GM12878 (cell line): ENCODE measurements at regions not wholly inside any gene's neighbourhood (a gene's known extent, or its start where the extent isn't known, plus 50 kb on each side); places are given as distances from the start of the nearest gene placed in this dataset.

Experiments
- ATAC-seq: fragments of 200-7000 bp; cut with Tn5 transposase; 3 replicates; pipeline ENCODE4 v1.9.1; 2020; ENCODE audit warnings: mild to moderate bottlenecking, moderate library complexity
- BruUV-seq: library from RNA; stranded (reverse); fragments of 400-500 nt; replicated peaks from 2 replicates; lab custom pipeline; 2021; lab: Mats Ljungman, UMichigan
- CTCF ChIA-PET: fragments of 300-600 bp; sonication (Branson Sonifier 250); formaldehyde crosslinking; extraction: SDS; loops from one replicate; lab custom pipeline; 2021; ENCODE audit warnings: inconsistent platforms; lab: Yijun Ruan, JAX
- POLR2A ChIA-PET: fragments of 350-600 bp; formaldehyde crosslinking; extraction: SDS; loops from one replicate; lab custom pipeline; 2021; ENCODE audit warnings: inconsistent platforms; lab: Charles Lee
- RAD21 ChIA-PET: fragments of 300-600 bp; sonication (Branson Sonifier 250); formaldehyde crosslinking; loops from one replicate; lab custom pipeline; 2023; ENCODE audit warnings: antibody characterized with exemption; ENCODE audit not compliant: unreplicated experiment; lab: Charles Lee
- SMC1A ChIA-PET: fragments of 300-600 bp; sonication (Branson Sonifier 250); formaldehyde crosslinking; loops from one replicate; lab custom pipeline; 2023; ENCODE audit not compliant: unreplicated experiment, uncharacterized antibody; lab: Charles Lee
- DNase-seq: peaks from one replicate; pipeline ENCODE4 v3.0.0-alpha.2; 2011; ENCODE audit warnings: low read depth, low spot score
- FAIRE-seq: peaks from 3 replicates; lab custom pipeline; 2011; peaks lifted over from hg19 to GRCh38; lab: Jason Lieb, UNC
- H2AFZ ChIP-seq: 2 replicates; pipeline ENCODE4 v1.6.0; 2011; ENCODE audit warnings: low read depth, low read length, control low read depth; ENCODE audit not compliant: control insufficient read depth
- H3K27ac ChIP-seq: 2 replicates; pipeline ENCODE4 v1.5.1; 2011; ENCODE audit warnings: control low read depth; ENCODE audit not compliant: control insufficient read depth, insufficient read depth
- H3K27me3 ChIP-seq, 2 experiments: replicated peaks in 1 of 2; 2 replicates each; pipeline versions ENCODE4 v1.6.0 to v1.6.1; 2011; ENCODE audit warnings: low read length in 1 of 2; ENCODE audit not compliant: control insufficient read depth in 2 of 2, insufficient read depth in 2 of 2
- H3K36me3 ChIP-seq, 2 experiments: 2 replicates each; pipeline ENCODE4 v1.5.1; 2011; ENCODE audit warnings: low read length in 1 of 2; ENCODE audit not compliant: control insufficient read depth in 2 of 2, insufficient read depth in 2 of 2
- H3K4me1 ChIP-seq: 2 replicates; pipeline ENCODE4 v1.6.1; 2011; ENCODE audit warnings: mild to moderate bottlenecking, low read length, moderate library complexity, mixed read lengths; ENCODE audit not compliant: control insufficient read depth, insufficient read depth
- H3K4me2 ChIP-seq: 2 replicates; pipeline ENCODE4 v1.6.0; 2011; ENCODE audit warnings: control low read depth; ENCODE audit not compliant: control insufficient read depth, insufficient read depth
- H3K4me3 ChIP-seq: fragments of 200-600 bp; sonication (generic); 2 replicates; pipeline ENCODE4 v1.5.1; 2016
- H3K79me2 ChIP-seq: 2 replicates; pipeline ENCODE4 v1.6.0; 2011; ENCODE audit warnings: low read length; ENCODE audit not compliant: control insufficient read depth, insufficient read depth
- H3K9ac ChIP-seq: 2 replicates; pipeline ENCODE4 v1.8.0; 2011; ENCODE audit warnings: low read length, control low read depth, mixed read lengths; ENCODE audit not compliant: control insufficient read depth, insufficient read depth
- H3K9me3 ChIP-seq: replicated peaks from 3 replicates; pipeline ENCODE4 v1.5.1; 2011; ENCODE audit warnings: mild to moderate bottlenecking, low read length; ENCODE audit not compliant: control insufficient read depth, insufficient read depth
- H4K20me1 ChIP-seq: 2 replicates; pipeline ENCODE4 v1.6.0; 2011; ENCODE audit not compliant: control insufficient read depth, insufficient read depth
- CHD1 ChIP-seq: IDR thresholded peaks from 2 replicates; pipeline ENCODE4 v1.6.1; 2012; ENCODE audit warnings: low read depth, low read length, improper control_type of control experiment
- CREM ChIP-seq: IDR thresholded peaks from 2 replicates; pipeline ENCODE4 v1.6.1; 2014; ENCODE audit warnings: antibody characterized with exemption, low read depth
- JUNB ChIP-seq: IDR thresholded peaks from 2 replicates; pipeline ENCODE4 v1.6.1; 2016; ENCODE audit warnings: antibody characterized with exemption, mild to moderate bottlenecking
- NRF1 ChIP-seq: conservative IDR thresholded peaks from 2 replicates; pipeline ENCODE4 v1.6.1; 2011; ENCODE audit warnings: mild to moderate bottlenecking, low read depth, low read length, improper control_type of control experiment
- PAX5 ChIP-seq: IDR thresholded peaks from 2 replicates; pipeline ENCODE4 v1.6.1; 2011; ENCODE audit warnings: low read depth, low read length, borderline replicate concordance
- POLR2AphosphoS2 ChIP-seq: IDR thresholded peaks from 2 replicates; pipeline ENCODE4 v1.6.1; 2011; ENCODE audit warnings: low read depth, mild to moderate bottlenecking, low read length, improper control_type of control experiment, moderate library complexity
- POLR2AphosphoS5 ChIP-seq: IDR thresholded peaks from 2 replicates; pipeline ENCODE4 v1.6.1; 2011; ENCODE audit warnings: mild to moderate bottlenecking, low read length, inconsistent platforms
- RB1 ChIP-seq: fragments of 450-650 bp; formaldehyde crosslinking; IDR thresholded peaks from 2 replicates; pipeline ENCODE4 v1.6.1; 2017; ENCODE audit warnings: mild to moderate bottlenecking, borderline replicate concordance
- RFX5 ChIP-seq: IDR thresholded peaks from 2 replicates; pipeline ENCODE4 v1.6.1; 2011; ENCODE audit warnings: low read depth, low read length, improper control_type of control experiment
- SIN3A ChIP-seq: IDR thresholded peaks from 2 replicates; pipeline ENCODE4 v1.6.1; 2012; ENCODE audit warnings: low read depth, low read length, improper control_type of control experiment
- SMARCA5 ChIP-seq: fragments of 450-650 bp; IDR thresholded peaks from 2 replicates; pipeline ENCODE4 v1.6.1; 2017; ENCODE audit warnings: mild to moderate bottlenecking
- SREBF2 ChIP-seq: IDR thresholded peaks from 2 replicates; pipeline ENCODE4 v1.6.1; 2012; ENCODE audit warnings: mild to moderate bottlenecking, low read length
- SUPT20H ChIP-seq: IDR thresholded peaks from 2 replicates; pipeline ENCODE4 v1.6.1; 2011; ENCODE audit warnings: low read depth, mild to moderate bottlenecking, low read length, moderate library complexity, borderline replicate concordance; ENCODE audit not compliant: control insufficient read depth
- TBL1XR1 ChIP-seq: IDR thresholded peaks from 2 replicates; pipeline ENCODE4 v1.6.1; 2012; ENCODE audit warnings: low read depth, low read length, improper control_type of control experiment
- ZBED1 ChIP-seq: IDR thresholded peaks from 2 replicates; pipeline ENCODE4 v1.6.1; 2016; ENCODE audit warnings: borderline replicate concordance
- WGBS: methylation state at CpG from one replicate; pipeline ENCODE4 v1.1.6; 2016; ENCODE audit warnings: low lambda C conversion rate; ENCODE audit not compliant: insufficient replicate concordance, insufficient coverage; ENCODE audit errors: missing lambda C conversion rate; 5-methylcytosine and 5-hydroxymethylcytosine counted together
- in situ Hi-C: fragments of 300-500 bp; cut with MboI; formaldehyde crosslinking; loops from 9 replicates; pipeline ENCODE4 v1.14.3; 2018; ENCODE audit warnings: mixed read lengths
- intact Hi-C: fragments of 100-400 bp; cut with micrococcal nuclease; formaldehyde crosslinking; loops from one replicate; pipeline ENCODE4 v1.14.2; 2022; ENCODE audit not compliant: unreplicated experiment
- TF ChIP-seq, protein P1 (sequence below): IDR thresholded peaks from 2 replicates; pipeline ENCODE4 v1.6.1; 2012; ENCODE audit warnings: mild to moderate bottlenecking, low read depth, low read length
- TF ChIP-seq, protein P2 (sequence below): IDR thresholded peaks from 2 replicates; pipeline ENCODE4 v1.6.1; 2012; ENCODE audit warnings: low read depth, low read length, improper control_type of control experiment
- TF ChIP-seq, protein P3 (sequence below): fragments of 450-650 bp; IDR thresholded peaks from 2 replicates; pipeline ENCODE4 v1.6.1; 2016; ENCODE audit warnings: mild to moderate bottlenecking

DNA sequence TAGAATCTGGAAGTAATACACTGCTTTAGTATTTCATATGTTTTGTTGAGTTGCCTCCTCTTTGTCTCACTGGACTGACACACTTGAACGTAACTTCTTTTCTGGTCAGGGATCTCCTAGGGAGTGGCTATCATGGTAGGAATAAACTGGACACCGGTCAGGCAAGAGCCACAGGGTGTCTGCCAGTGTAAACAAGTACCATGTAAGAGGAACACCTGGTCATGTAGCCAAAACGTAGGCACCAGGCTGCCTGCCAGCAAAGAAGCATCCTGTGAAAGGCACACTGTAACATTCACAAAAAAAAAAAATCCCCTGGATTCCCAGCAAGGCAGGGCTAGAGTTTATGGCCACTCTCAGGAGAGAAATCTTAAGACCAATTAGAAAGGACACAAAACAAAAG, 372.8 kb upstream of the RND3 start:
- H3K27me3 ChIP-seq = no peaks in the 10 kb centered on the region

More for the DNA sequence above, 372.8 kb upstream of the RND3 start:
- ChIA-PET RAD21 (no interaction called here), CTCF (no interaction called here), SMC1A (no interaction called here)
- Histone ChIP-seq H2AFZ (no peak overlapping the region), H3K9ac (no peak overlapping the region), H3K27ac (no peak overlapping the region), H3K36me3 (no peaks in the 10 kb centered on the region), H4K20me1 (no peaks in the 10 kb centered on the region), H3K9me3 (no peaks in the 10 kb centered on the region), H3K4me1 (no peaks in the 10 kb centered on the region), H3K79me2 (no peaks in the 10 kb centered on the region), H3K4me2 (no peak overlapping the region)
- FAIRE-seq (no peak), ATAC-seq (no peak)
- intact Hi-C loops = loop anchor here (2.0 kb wide), 1 partner anchor 72 kb away; no protein-coding TSS in a partner anchor
- WGBS = 13% methylated on average over 3 of the region's 3 CpGs
- in situ Hi-C loops = no loop called here
- TF ChIP-seq POLR2AphosphoS2 = no peak
- TF ChIP-seq TBL1XR1 = no peak
- no peak for TF ChIP-seq SMARCA5
- TF ChIP-seq SREBF2 = no peak
- TF ChIP-seq, protein P1, sequence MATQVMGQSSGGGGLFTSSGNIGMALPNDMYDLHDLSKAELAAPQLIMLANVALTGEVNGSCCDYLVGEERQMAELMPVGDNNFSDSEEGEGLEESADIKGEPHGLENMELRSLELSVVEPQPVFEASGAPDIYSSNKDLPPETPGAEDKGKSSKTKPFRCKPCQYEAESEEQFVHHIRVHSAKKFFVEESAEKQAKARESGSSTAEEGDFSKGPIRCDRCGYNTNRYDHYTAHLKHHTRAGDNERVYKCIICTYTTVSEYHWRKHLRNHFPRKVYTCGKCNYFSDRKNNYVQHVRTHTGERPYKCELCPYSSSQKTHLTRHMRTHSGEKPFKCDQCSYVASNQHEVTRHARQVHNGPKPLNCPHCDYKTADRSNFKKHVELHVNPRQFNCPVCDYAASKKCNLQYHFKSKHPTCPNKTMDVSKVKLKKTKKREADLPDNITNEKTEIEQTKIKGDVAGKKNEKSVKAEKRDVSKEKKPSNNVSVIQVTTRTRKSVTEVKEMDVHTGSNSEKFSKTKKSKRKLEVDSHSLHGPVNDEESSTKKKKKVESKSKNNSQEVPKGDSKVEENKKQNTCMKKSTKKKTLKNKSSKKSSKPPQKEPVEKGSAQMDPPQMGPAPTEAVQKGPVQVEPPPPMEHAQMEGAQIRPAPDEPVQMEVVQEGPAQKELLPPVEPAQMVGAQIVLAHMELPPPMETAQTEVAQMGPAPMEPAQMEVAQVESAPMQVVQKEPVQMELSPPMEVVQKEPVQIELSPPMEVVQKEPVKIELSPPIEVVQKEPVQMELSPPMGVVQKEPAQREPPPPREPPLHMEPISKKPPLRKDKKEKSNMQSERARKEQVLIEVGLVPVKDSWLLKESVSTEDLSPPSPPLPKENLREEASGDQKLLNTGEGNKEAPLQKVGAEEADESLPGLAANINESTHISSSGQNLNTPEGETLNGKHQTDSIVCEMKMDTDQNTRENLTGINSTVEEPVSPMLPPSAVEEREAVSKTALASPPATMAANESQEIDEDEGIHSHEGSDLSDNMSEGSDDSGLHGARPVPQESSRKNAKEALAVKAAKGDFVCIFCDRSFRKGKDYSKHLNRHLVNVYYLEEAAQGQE = no peak
- TF ChIP-seq SUPT20H = no peak
- TF ChIP-seq RB1 = no peak
- TF ChIP-seq, protein P2, sequence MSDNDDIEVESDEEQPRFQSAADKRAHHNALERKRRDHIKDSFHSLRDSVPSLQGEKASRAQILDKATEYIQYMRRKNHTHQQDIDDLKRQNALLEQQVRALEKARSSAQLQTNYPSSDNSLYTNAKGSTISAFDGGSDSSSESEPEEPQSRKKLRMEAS = no peak
- no peak for TF ChIP-seq CHD1
- no peak for TF ChIP-seq PAX5
- TF ChIP-seq POLR2AphosphoS5 = no peak
- no peak for TF ChIP-seq JUNB
- no peak for TF ChIP-seq NRF1
- TF ChIP-seq SIN3A = no peak
- TF ChIP-seq CREM = no peak
- no peak for TF ChIP-seq ZBED1
- TF ChIP-seq RFX5 = no peak
- TF ChIP-seq, protein P3, sequence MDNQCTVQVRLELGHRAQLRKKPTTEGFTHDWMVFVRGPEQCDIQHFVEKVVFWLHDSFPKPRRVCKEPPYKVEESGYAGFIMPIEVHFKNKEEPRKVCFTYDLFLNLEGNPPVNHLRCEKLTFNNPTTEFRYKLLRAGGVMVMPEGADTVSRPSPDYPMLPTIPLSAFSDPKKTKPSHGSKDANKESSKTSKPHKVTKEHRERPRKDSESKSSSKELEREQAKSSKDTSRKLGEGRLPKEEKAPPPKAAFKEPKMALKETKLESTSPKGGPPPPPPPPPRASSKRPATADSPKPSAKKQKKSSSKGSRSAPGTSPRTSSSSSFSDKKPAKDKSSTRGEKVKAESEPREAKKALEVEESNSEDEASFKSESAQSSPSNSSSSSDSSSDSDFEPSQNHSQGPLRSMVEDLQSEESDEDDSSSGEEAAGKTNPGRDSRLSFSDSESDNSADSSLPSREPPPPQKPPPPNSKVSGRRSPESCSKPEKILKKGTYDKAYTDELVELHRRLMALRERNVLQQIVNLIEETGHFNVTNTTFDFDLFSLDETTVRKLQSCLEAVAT = no peak
- TF ChIP-seq, all 136 proteins: peak for 0
- POLR2A ChIA-PET = no interaction called here
- BruUV-seq = no TSS peak
- DNase-seq = no peak
- H3K4me3 ChIP-seq = no peak overlapping the region
